Smooth muscle cell (in vitro differentiated cells): ENCODE measurements at regions not wholly inside any gene's neighbourhood (a gene's known extent, or its start where the extent isn't known, plus 50 kb on each side); places are given as distances from the start of the nearest gene placed in this dataset.

Source experiments
- DNase-seq: peaks from one replicate; lab custom pipeline; 2025; ENCODE audit not compliant: unreplicated experiment; lab: John Stamatoyannopoulos, UW
- H2AFZ ChIP-seq: fragments of 200-600 bp; sonication (generic); 2 replicates; pipeline ENCODE4 v1.6.0; 2016; ENCODE audit warnings: antibody characterized with exemption, low read depth, mild to moderate bottlenecking
- H3F3A ChIP-seq: fragments of 200-600 bp; sonication (generic); 2 replicates; pipeline ENCODE4 v1.6.0; 2017; ENCODE audit warnings: antibody characterized with exemption, low read depth
- H3K27ac ChIP-seq: fragments of 200-600 bp; sonication (generic); 2 replicates; pipeline ENCODE4 v1.5.1; 2016; ENCODE audit warnings: low read depth, mild to moderate bottlenecking
- H3K27me3 ChIP-seq: fragments of 200-600 bp; sonication (generic); 2 replicates; pipeline ENCODE4 v1.6.1; 2016; ENCODE audit warnings: low read depth, mild to moderate bottlenecking
- H3K36me3 ChIP-seq: fragments of 200-600 bp; sonication (generic); 2 replicates; pipeline ENCODE4 v1.5.1; 2016; ENCODE audit warnings: low read depth
- H3K4me1 ChIP-seq: fragments of 200-600 bp; sonication (generic); 2 replicates; pipeline ENCODE4 v1.5.1; 2016; ENCODE audit warnings: low read depth
- H3K4me2 ChIP-seq: fragments of 200-600 bp; sonication (generic); 2 replicates; pipeline ENCODE4 v1.6.0; 2016; ENCODE audit warnings: mild to moderate bottlenecking
- H3K4me3 ChIP-seq: fragments of 200-600 bp; sonication (generic); 2 replicates; pipeline ENCODE4 v1.5.1; 2016; ENCODE audit warnings: mild to moderate bottlenecking
- H3K79me2 ChIP-seq: fragments of 200-600 bp; sonication (generic); 2 replicates; pipeline ENCODE4 v1.6.0; 2016; ENCODE audit warnings: low read depth, mild to moderate bottlenecking
- H3K9ac ChIP-seq: fragments of 200-600 bp; sonication (generic); 2 replicates; pipeline ENCODE4 v1.6.0; 2016; ENCODE audit warnings: low read depth
- H3K9me3 ChIP-seq: fragments of 200-600 bp; sonication (generic); replicated peaks from 2 replicates; pipeline ENCODE4 v1.5.1; 2016; ENCODE audit warnings: low read depth
- H4K20me1 ChIP-seq: fragments of 200-600 bp; sonication (generic); 2 replicates; pipeline ENCODE4 v1.6.0; 2016; ENCODE audit warnings: low read depth
- WGBS: methylation state at CpG from one replicate; pipeline ENCODE4 v1.1.7; 2016; ENCODE audit warnings: low lambda C conversion rate; 5-methylcytosine and 5-hydroxymethylcytosine counted together
- TF ChIP-seq, protein P1 (sequence below): fragments of 200-600 bp; sonication (generic); IDR thresholded peaks from 2 replicates; pipeline ENCODE4 v1.5.1; 2017; ENCODE audit warnings: borderline replicate concordance, mild to moderate bottlenecking, antibody characterized with exemption; ENCODE audit not compliant: insufficient read depth, poor library complexity, severe bottlenecking

DNA sequence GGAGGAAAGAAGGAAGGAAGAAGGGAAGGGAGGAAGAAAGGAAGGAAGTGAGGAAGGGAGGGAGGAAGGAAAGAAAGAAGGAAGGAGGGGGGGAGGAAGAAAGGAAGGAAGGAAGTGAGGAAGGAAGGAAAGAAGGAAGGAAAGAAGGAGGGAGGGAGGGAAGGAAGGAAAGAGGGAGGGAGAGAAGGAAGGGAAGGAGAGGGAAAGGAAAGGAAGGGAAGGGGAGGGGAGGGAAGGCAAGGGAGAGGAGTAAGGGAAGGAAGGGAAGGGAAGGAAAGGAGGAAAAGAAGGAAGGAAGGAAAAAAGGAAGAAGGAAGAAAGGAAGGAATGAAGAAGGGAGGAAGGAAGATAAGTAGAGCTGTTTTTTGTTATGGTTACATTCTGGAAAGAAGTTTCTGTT, 141.2 kb downstream of the LRRC3B start:
- TF ChIP-seq, protein P1, sequence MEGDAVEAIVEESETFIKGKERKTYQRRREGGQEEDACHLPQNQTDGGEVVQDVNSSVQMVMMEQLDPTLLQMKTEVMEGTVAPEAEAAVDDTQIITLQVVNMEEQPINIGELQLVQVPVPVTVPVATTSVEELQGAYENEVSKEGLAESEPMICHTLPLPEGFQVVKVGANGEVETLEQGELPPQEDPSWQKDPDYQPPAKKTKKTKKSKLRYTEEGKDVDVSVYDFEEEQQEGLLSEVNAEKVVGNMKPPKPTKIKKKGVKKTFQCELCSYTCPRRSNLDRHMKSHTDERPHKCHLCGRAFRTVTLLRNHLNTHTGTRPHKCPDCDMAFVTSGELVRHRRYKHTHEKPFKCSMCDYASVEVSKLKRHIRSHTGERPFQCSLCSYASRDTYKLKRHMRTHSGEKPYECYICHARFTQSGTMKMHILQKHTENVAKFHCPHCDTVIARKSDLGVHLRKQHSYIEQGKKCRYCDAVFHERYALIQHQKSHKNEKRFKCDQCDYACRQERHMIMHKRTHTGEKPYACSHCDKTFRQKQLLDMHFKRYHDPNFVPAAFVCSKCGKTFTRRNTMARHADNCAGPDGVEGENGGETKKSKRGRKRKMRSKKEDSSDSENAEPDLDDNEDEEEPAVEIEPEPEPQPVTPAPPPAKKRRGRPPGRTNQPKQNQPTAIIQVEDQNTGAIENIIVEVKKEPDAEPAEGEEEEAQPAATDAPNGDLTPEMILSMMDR, result no peak
- no peaks in the 10 kb centered on the region for H3K4me1 ChIP-seq
- H3K9ac ChIP-seq, result no peak overlapping the region

DNA sequence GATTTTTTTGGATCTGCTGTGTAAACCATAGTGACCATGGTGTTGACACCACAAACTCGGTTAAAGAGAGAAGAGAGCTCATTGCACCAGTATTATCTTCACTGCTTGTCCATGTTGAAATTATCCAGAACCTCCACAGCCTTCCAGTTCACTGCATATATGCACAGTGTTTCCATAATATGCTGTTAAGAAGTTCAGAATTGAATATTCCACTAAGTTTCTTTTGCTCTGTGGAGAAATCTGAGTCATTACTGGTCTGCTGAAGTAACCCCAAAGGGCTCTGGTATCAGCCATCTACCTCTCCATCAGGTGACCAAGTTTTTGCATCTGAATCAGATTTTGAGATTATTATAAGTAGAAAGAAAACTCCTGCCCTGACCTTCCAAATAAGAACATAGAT, 143.5 kb downstream of the LRRC3B start:
- Histone ChIP-seq H3K4me2 (no peak overlapping the region), H3K4me1 (no peaks in the 10 kb centered on the region), H2AFZ (no peak overlapping the region), H3K9ac (no peak overlapping the region), H3K79me2 (no peaks in the 10 kb centered on the region), H3K9me3 (no peaks in the 10 kb centered on the region), H3K36me3 (no peaks in the 10 kb centered on the region), H3F3A (no peaks in the 10 kb centered on the region), H4K20me1 (no peaks in the 10 kb centered on the region), H3K4me3 (no peak overlapping the region), H3K27me3 (no peaks in the 10 kb centered on the region), H3K27ac (no peak overlapping the region)
- TF ChIP-seq, protein P1, result no peak
- WGBS, result 41% methylated on average over 1 of the region's 1 CpG
- DNase-seq, result no peak

More for the DNA sequence above, 141.2 kb downstream of the LRRC3B start:
- Histone ChIP-seq H3K9me3 (no peaks in the 10 kb centered on the region), H3K4me2 (no peak overlapping the region), H4K20me1 (no peaks in the 10 kb centered on the region), H3K27ac (no peak overlapping the region), H3K4me3 (no peak overlapping the region), H2AFZ (no peak overlapping the region), H3K27me3 (no peaks in the 10 kb centered on the region), H3K36me3 (no peaks in the 10 kb centered on the region), H3F3A (no peaks in the 10 kb centered on the region), H3K79me2 (no peaks in the 10 kb centered on the region)
- DNase-seq, result no peak

DNA sequence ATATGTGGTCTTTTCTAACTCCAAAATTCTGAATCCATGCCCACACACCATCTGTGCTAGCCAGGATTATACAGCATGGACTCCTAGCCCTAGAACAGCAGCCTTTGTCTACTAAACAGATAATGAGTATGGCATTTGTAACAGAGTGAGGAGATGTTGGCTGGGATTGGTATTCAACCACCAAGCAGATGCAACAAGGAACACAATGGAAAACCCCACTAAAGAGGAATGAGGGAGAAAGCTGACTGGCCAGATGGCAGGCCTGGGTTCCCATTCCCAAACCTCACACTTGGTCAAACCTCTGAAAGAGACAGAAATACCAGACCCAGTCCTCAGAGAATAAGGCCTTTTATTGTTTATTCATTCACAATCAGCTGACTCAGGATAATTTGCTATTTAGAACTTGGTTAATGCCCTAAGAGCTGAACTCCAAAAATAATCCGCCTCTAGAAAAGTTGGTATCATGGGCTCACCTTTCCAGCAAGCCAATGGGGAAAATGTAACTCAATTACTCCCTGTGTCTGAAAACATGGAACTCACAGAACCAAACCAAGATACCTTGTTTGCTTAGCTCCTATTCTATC, 145.6 kb downstream of the LRRC3B start:
- H2AFZ ChIP-seq, result no peak overlapping the region
- no peaks in the 10 kb centered on the region for H3F3A ChIP-seq
- H4K20me1 ChIP-seq, result no peaks in the 10 kb centered on the region
- no peaks in the 10 kb centered on the region for H3K9me3 ChIP-seq
- H3K4me1 ChIP-seq, result no peaks in the 10 kb centered on the region
- H3K79me2 ChIP-seq, result no peaks in the 10 kb centered on the region
- H3K9ac ChIP-seq, result no peak overlapping the region
- no peaks in the 10 kb centered on the region for H3K36me3 ChIP-seq
- H3K27ac ChIP-seq, result no peak overlapping the region
- 100% methylated on average over 1 of the region's 1 CpG for WGBS
- DNase-seq, result no peak
- H3K4me2 ChIP-seq, result no peak overlapping the region
- TF ChIP-seq, protein P1, result no peak
- H3K27me3 ChIP-seq, result no peaks in the 10 kb centered on the region
- no peak overlapping the region for H3K4me3 ChIP-seq

DNA sequence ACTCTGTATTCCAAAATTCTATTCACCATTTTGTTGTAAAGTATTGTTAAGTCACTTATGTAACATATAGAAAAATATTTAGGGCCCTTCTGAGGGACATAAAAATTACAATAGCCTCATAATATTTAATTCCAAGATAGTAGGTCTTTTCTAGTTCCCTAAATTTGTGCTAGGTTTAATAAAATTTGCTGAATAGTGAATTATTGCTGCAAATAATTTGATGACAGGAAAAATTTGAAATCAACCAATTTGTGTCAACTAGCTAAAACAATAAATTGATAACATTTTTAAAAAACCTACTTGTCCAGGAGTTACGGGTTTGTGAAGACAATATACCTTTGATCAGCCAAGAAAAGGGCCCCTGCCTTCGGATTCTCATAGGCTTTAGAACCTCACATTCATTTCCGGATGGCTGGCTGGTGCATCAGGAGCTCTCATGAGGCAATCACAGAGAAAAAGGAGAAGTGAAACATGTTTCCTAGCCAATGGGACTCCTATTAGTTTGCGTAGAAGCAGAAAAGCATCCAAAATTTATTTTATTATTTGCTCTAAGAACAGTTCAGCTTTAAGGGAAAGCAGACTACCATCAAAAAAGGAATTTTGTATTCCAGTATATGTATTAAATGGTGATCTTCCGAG, 177.2 kb downstream of the LRRC3B start:
- Histone ChIP-seq H2AFZ (no peak overlapping the region), H3K4me2 (no peak overlapping the region), H3K27me3 (no peaks in the 10 kb centered on the region), H3K4me3 (no peak overlapping the region), H3K9me3 (no peaks in the 10 kb centered on the region), H4K20me1 (no peaks in the 10 kb centered on the region), H3F3A (no peaks in the 10 kb centered on the region), H3K27ac (no peak overlapping the region), H3K36me3 (no peaks in the 10 kb centered on the region), H3K9ac (no peak overlapping the region), H3K4me1 (no peaks in the 10 kb centered on the region), H3K79me2 (no peaks in the 10 kb centered on the region)
- no peak for DNase-seq
- TF ChIP-seq, protein P1, result no peak
- 85% methylated on average over 5 of the region's 5 CpGs for WGBS
